ENCODE measurements at regions not wholly inside any gene's neighbourhood (a gene's known extent, or its start where the extent isn't known, plus 50 kb on each side); places are given as distances from the start of the nearest gene placed in this dataset.

- TF ChIP-seq EZH2 (IDR thresholded peaks at IDR 0.05; ENCODE audit: insufficient read depth, poor library complexity, severe bottlenecking) (no peak), EZH2phosphoT487 (IDR thresholded peaks at IDR 0.05; ENCODE audit: insufficient read depth, low read depth) (no peak)
Measured at GRCh38 chr13:67775359-67775758, 545.2 kb upstream of the PCDH9 start.

All from GM23248 (cell line).